ENCODE measurements at regions not wholly inside any gene's neighbourhood (a gene's known extent, or its start where the extent isn't known, plus 50 kb on each side); places are given as distances from the start of the nearest gene placed in this dataset.

GRCh38 chr13:21796066-21796465 lies 125.2 kb downstream of the FGF9 start:
- Histone ChIP-seq H3K9me3 (ENCODE audit: control insufficient read depth, low read length) (no peaks in the 10 kb centered on the region), H3K4me3 (ENCODE audit: low read length) (no peak overlapping the region), H3K4me1 (ENCODE audit: control insufficient read depth, insufficient read depth, low read length) (no peaks in the 10 kb centered on the region), H3K27me3 (ENCODE audit: control insufficient read depth, insufficient read depth) (no peaks in the 10 kb centered on the region), H3K27ac (ENCODE audit: low read length) (no peak overlapping the region)
- intact Hi-C loops (cut with DNase I), result no loop called here
- WGBS, result 76% methylated on average over 5 of the region's 5 CpGs
- no peak for DNase-seq
- ATAC-seq, result no peak

DNA sequence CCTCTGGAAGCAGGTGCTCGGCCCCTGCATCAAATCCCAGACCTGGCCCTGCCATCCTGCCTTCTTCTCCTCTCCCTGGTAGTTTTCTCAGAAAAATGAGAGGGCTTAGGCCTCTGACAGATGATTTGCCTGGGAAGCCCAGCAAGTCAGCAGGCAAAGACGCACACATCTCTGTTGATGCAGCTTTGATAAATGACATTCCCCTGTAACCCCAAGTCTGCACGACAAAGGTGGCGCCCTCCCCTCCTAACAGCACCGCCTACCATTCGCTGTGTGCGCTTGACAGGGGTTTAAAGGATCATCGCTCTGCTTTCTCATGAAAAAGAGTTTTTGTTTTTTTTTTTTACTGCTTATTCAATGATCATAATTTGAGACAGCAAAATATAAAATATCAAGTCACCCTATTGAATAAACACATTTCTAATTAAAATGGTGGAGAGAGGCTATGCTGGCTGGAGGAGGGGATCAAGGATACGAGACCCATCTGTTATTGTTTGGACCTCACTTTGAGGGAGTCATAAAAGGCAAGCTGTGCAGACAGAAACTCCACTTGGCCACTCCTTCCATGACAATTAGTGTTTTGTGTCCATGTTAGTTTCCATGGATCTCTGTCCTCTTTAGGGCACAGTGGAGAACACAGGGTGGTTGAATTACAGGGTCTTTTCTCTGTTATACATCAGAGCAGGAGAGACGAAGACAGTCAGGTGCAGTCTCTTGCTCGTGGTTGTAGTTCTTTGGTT lies 126.1 kb downstream of the FGF9 start:
- no peak overlapping the region for H3K27ac ChIP-seq (ENCODE audit: low read length)
- H3K27me3 ChIP-seq (ENCODE audit: control insufficient read depth, insufficient read depth), result no peaks in the 10 kb centered on the region
- no peaks in the 10 kb centered on the region for H3K9me3 ChIP-seq (ENCODE audit: control insufficient read depth, low read length)
- no peak for ATAC-seq
- no peak overlapping the region for H3K4me3 ChIP-seq (ENCODE audit: low read length)
- no peaks in the 10 kb centered on the region for H3K4me1 ChIP-seq (ENCODE audit: control insufficient read depth, insufficient read depth, low read length)
- 81% methylated on average over 11 of the region's 11 CpGs for WGBS
- DNase-seq, result no peak
- intact Hi-C loops (cut with DNase I), result no loop called here

- Histone ChIP-seq H3K4me3 (ENCODE audit: low read length) (no peak overlapping the region), H3K4me1 (ENCODE audit: control insufficient read depth, insufficient read depth, low read length) (no peaks in the 10 kb centered on the region), H3K27ac (ENCODE audit: low read length) (no peak overlapping the region), H3K9me3 (ENCODE audit: control insufficient read depth, low read length) (no peaks in the 10 kb centered on the region), H3K27me3 (ENCODE audit: control insufficient read depth, insufficient read depth) (no peaks in the 10 kb centered on the region)
- no peak for DNase-seq
- intact Hi-C loops (cut with DNase I), result no loop called here
- WGBS, result 86% methylated on average over 4 of the region's 4 CpGs
- ATAC-seq, result no peak
These were observed 126.9 kb downstream of the FGF9 start for GRCh38 chr13:21797736-21798135.

DNA sequence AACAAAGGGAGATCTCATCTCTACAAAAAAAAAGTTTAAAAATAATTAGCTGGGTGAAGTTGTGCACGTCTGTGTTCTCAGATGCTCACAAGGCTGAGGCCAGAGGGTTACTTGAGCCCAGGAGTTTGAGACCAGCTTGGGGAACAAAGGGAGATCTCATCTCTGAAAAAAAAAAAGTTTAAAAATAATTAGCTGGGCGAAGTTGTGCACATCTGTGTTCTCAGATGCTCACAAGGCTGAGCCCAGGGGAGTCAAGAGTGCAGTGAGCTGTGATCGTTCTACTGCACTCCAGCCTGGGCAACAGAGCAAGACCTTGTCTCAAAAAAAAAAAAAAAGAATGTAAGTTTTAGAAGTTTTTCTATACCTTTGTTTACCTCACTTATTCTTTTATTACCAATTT lies 127.3 kb downstream of the FGF9 start:
- Histone ChIP-seq H3K4me1 (ENCODE audit: control insufficient read depth, insufficient read depth, low read length) (no peaks in the 10 kb centered on the region), H3K27me3 (ENCODE audit: control insufficient read depth, insufficient read depth) (no peaks in the 10 kb centered on the region), H3K9me3 (ENCODE audit: control insufficient read depth, low read length) (no peaks in the 10 kb centered on the region), H3K4me3 (ENCODE audit: low read length) (no peak overlapping the region), H3K27ac (ENCODE audit: low read length) (no peak overlapping the region)
- intact Hi-C loops (cut with DNase I), result no loop called here
- ATAC-seq (no peak), DNase-seq (no peak)
- WGBS, result 78% methylated on average over 3 of the region's 3 CpGs

DNA sequence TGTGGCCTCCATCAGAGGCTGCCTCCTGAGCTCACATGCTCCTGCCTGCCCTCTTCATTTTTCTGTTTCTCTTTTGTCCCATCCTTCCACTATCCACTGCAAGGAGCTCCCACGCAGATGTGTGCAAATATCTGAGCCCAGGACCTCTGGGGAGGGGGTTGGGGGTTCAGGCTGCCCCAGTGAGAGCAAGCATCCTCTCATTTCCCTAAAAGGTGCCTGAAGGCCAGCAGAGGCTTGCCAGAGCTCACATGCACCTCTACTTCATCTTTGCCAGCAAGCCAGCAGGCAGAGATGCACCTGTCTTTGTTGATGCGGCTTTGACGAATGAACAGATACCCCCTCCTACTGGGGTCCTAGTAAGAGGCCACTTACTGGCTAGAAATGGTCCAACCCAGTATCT lies 128.8 kb downstream of the FGF9 start:
- Histone ChIP-seq H3K9me3 (ENCODE audit: control insufficient read depth, low read length) (no peaks in the 10 kb centered on the region), H3K4me1 (ENCODE audit: control insufficient read depth, insufficient read depth, low read length) (no peaks in the 10 kb centered on the region), H3K27ac (ENCODE audit: low read length) (no peak overlapping the region), H3K27me3 (ENCODE audit: control insufficient read depth, insufficient read depth) (no peaks in the 10 kb centered on the region), H3K4me3 (ENCODE audit: low read length) (no peak overlapping the region)
- 89% methylated on average over 3 of the region's 3 CpGs for WGBS
- intact Hi-C loops (cut with DNase I), result no loop called here
- no peak for DNase-seq
- ATAC-seq, result no peak

GRCh38 chr13:21800837-21801616 lies 130.2 kb downstream of the FGF9 start:
- DNase-seq (no peak), ATAC-seq (no peak)
- no peak overlapping the region for H3K27ac ChIP-seq (ENCODE audit: low read length)
- intact Hi-C loops (cut with DNase I), result no loop called here
- no peak overlapping the region for H3K4me3 ChIP-seq (ENCODE audit: low read length)
- no peaks in the 10 kb centered on the region for H3K4me1 ChIP-seq (ENCODE audit: control insufficient read depth, insufficient read depth, low read length)
- WGBS, result 80% methylated on average over 7 of the region's 7 CpGs
- H3K9me3 ChIP-seq (ENCODE audit: control insufficient read depth, low read length), result no peaks in the 10 kb centered on the region
- no peaks in the 10 kb centered on the region for H3K27me3 ChIP-seq (ENCODE audit: control insufficient read depth, insufficient read depth)

DNA sequence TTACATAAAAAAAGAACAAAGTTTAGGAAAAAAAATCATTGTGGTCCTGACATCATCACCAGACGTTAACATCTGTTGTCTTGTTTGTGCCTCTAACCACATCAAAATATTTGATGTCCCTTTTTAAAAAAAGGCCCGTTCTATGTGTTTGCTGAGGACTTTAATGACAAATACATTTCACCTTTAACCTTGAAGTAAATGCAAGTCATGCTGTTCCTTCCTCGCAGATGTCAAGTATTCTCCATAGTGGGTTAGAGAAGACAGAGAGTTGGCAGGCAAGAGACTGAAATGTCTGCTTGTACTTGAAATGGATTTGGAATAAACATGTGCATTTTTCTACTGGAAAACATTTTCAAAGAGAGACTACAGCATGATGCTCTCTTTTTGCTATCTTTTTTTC lies 134.9 kb downstream of the FGF9 start:
- intact Hi-C loops (cut with DNase I), result no loop called here
- 66% methylated on average over 3 of the region's 3 CpGs for WGBS

GRCh38 chr13:21812192-21812626 lies 141.3 kb downstream of the FGF9 start:
- H3K27me3 ChIP-seq (ENCODE audit: control insufficient read depth, insufficient read depth), result no peaks in the 10 kb centered on the region
- H3K27ac ChIP-seq (ENCODE audit: low read length), result no peak overlapping the region
- H3K9me3 ChIP-seq (ENCODE audit: control insufficient read depth, low read length), result no peaks in the 10 kb centered on the region
- intact Hi-C loops (cut with DNase I), result no loop called here
- WGBS, result 44% methylated on average over 12 of the region's 12 CpGs
- H3K4me3 ChIP-seq (ENCODE audit: low read length), result no peak overlapping the region
- ATAC-seq (no peak), DNase-seq (no peak)
- no peaks in the 10 kb centered on the region for H3K4me1 ChIP-seq (ENCODE audit: control insufficient read depth, insufficient read depth, low read length)

More for the DNA sequence above, 134.9 kb downstream of the FGF9 start:
- Histone ChIP-seq H3K27ac (ENCODE audit: low read length) (no peak overlapping the region), H3K9me3 (ENCODE audit: control insufficient read depth, low read length) (no peaks in the 10 kb centered on the region), H3K27me3 (ENCODE audit: control insufficient read depth, insufficient read depth) (no peaks in the 10 kb centered on the region), H3K4me3 (ENCODE audit: low read length) (no peak overlapping the region), H3K4me1 (ENCODE audit: control insufficient read depth, insufficient read depth, low read length) (no peaks in the 10 kb centered on the region)
- no peak for DNase-seq
- no peak for ATAC-seq

- no peak for DNase-seq
- WGBS, result 86% methylated on average over 4 of the region's 4 CpGs
- Histone ChIP-seq H3K4me1 (ENCODE audit: control insufficient read depth, insufficient read depth, low read length) (no peaks in the 10 kb centered on the region), H3K27me3 (ENCODE audit: control insufficient read depth, insufficient read depth) (no peaks in the 10 kb centered on the region), H3K27ac (ENCODE audit: low read length) (no peak overlapping the region), H3K9me3 (ENCODE audit: control insufficient read depth, low read length) (no peaks in the 10 kb centered on the region), H3K4me3 (ENCODE audit: low read length) (no peak overlapping the region)
- intact Hi-C loops (cut with DNase I), result no loop called here
- ATAC-seq, result no peak
These were observed 142.2 kb downstream of the FGF9 start for GRCh38 chr13:21813110-21813509.

- Histone ChIP-seq H3K9me3 (ENCODE audit: control insufficient read depth, low read length) (no peaks in the 10 kb centered on the region), H3K27ac (ENCODE audit: low read length) (no peak overlapping the region), H3K4me3 (ENCODE audit: low read length) (no peak overlapping the region), H3K4me1 (ENCODE audit: control insufficient read depth, insufficient read depth, low read length) (no peaks in the 10 kb centered on the region), H3K27me3 (ENCODE audit: control insufficient read depth, insufficient read depth) (no peaks in the 10 kb centered on the region)
- DNase-seq, result no peak
- no peak for ATAC-seq
- intact Hi-C loops (cut with DNase I), result no loop called here
- WGBS, result 63% methylated on average over 4 of the region's 4 CpGs
These were observed 143.0 kb downstream of the FGF9 start for GRCh38 chr13:21813844-21814243.

DNA sequence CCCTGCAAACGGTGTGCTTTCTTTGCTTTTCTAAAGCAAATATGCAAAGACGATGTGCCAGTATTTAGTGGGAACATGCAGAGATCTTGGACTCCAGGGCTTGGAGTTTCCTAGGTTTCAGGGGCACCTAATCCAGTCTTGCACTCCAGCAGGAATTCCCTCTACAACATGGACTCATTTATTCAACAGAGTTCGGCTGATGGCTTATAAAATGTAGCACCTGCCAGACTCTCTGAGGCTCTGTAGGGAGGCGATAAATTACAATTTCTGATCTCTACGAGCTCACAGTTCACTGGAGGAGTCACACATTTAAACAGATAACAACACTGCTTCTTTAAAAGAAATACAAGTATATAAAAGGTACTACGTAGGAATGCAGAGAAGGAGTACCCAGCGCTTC lies 143.7 kb downstream of the FGF9 start:
- ATAC-seq, result no peak
- intact Hi-C loops (cut with DNase I), result no loop called here
- no peaks in the 10 kb centered on the region for H3K9me3 ChIP-seq (ENCODE audit: control insufficient read depth, low read length)
- no peaks in the 10 kb centered on the region for H3K27me3 ChIP-seq (ENCODE audit: control insufficient read depth, insufficient read depth)
- no peaks in the 10 kb centered on the region for H3K4me1 ChIP-seq (ENCODE audit: control insufficient read depth, insufficient read depth, low read length)
- H3K27ac ChIP-seq (ENCODE audit: low read length), result no peak overlapping the region
- WGBS, result 78% methylated on average over 7 of the region's 7 CpGs
- no peak for DNase-seq
- no peak overlapping the region for H3K4me3 ChIP-seq (ENCODE audit: low read length)

All from right cardiac atrium (tissue), 5 donors.